MM.1S (cell line): ENCODE measurements at regions not wholly inside any gene's neighbourhood (a gene's known extent, or its start where the extent isn't known, plus 50 kb on each side); places are given as distances from the start of the nearest gene placed in this dataset.

Experiments used
- EZH2 ChIP-seq: fragments of 300-600 bp; sonication (generic); optimal IDR thresholded peaks from 2 replicates; pipeline ENCODE3; 2017; ENCODE audit warnings: low read depth, mild to moderate bottlenecking, antibody characterized with exemption, low read length, mixed read lengths
- TF ChIP-seq, protein P1 (sequence below): fragments of 300-600 bp; sonication (generic); IDR thresholded peaks from 2 replicates; pipeline ENCODE4 v1.5.1; 2016; ENCODE audit warnings: antibody characterized with exemption, low read length, mixed read lengths

- no peak for TF ChIP-seq EZH2
- TF ChIP-seq, protein P1, sequence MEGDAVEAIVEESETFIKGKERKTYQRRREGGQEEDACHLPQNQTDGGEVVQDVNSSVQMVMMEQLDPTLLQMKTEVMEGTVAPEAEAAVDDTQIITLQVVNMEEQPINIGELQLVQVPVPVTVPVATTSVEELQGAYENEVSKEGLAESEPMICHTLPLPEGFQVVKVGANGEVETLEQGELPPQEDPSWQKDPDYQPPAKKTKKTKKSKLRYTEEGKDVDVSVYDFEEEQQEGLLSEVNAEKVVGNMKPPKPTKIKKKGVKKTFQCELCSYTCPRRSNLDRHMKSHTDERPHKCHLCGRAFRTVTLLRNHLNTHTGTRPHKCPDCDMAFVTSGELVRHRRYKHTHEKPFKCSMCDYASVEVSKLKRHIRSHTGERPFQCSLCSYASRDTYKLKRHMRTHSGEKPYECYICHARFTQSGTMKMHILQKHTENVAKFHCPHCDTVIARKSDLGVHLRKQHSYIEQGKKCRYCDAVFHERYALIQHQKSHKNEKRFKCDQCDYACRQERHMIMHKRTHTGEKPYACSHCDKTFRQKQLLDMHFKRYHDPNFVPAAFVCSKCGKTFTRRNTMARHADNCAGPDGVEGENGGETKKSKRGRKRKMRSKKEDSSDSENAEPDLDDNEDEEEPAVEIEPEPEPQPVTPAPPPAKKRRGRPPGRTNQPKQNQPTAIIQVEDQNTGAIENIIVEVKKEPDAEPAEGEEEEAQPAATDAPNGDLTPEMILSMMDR, result no peak
Measured at GRCh38 chr15:77542491-77543001, 90.2 kb downstream of the LINGO1 start.
